ENCODE measurements at regions not wholly inside any gene's neighbourhood (a gene's known extent, or its start where the extent isn't known, plus 50 kb on each side); places are given as distances from the start of the nearest gene placed in this dataset.

DNA sequence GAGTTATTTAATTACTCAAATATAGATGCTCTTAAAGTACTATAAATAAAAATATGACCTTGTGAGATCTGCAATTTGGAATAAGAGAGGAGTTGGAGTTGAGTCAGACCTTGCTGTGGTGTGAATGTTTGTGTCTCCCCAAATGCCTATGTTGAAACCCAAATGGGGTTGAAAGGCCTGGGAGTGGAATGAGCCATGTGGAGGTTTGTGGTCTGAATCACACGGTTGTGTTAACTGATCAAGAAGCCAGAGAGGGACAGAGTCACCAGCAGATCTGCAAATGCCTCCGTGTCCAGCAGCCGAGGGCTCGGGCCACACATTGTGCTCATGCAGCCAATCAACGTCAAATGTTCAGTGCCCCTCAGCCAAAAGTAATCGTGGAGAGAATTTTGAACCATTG is 404.4 kb downstream of the ICE1 start:
- no peak for DNase-seq

DNA sequence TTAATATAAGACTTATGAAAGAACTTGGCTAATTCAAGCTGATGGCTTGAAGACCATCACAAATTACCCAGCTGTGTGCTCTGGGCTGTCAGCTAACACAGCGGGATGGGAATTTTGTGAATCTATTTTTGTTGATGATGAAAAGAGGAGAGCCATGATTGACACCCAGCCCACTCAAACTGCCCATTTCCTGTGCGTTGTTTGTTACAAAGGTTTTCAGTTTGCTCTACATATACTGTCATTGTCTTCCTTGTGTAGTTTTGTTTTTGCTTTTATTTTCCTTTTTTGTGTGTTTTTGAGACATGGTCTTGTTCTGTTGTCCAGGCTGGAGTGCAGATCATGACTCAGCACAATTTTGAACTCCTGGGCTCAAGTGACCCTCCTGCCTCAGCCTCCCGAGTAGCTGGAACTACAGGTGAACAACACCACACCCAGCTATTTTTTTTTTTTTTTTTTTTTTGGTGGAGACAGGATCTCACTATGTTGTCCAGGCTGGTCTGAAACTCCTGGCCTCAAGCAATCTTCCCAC is 400.3 kb downstream of the ICE1 start:
- no peak for DNase-seq

DNA sequence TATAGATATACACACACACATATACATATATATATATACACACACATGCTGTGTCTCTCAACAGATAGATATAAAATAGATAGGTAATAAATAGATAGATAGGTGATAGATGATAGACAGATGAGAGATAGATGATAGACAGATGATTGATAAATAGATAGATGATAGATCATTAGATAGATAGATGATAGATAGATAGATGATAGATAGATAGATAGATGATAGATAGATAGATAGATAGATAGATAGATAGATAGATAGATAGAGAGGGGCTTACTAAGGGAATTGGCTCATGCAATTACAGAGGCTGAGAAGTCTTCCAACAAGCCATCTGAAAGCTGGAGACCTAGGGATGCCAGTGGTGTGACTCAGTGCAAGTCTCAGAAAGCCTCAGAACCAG is 394.5 kb downstream of the ICE1 start:
- DNase-seq: no peak

DNA sequence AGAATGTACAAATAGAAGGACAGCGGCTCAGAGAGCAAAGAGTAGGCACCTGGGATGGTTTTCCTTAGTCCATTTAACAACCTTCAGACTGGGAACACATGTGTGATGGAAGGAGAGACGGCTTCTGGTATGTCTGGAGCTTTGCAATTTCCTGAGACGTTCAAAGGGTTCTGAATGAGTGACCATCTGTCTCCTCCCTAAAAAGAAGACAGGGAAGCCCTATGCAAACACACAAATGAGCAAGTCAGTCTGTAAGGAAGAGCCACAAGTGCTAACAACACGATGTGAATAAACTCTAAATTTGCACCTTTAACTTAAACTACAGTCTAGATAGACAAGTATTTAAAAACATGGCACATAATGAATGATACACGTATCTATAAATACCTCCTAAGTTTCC is 391.0 kb downstream of the ICE1 start:
- no peak for DNase-seq

DNA sequence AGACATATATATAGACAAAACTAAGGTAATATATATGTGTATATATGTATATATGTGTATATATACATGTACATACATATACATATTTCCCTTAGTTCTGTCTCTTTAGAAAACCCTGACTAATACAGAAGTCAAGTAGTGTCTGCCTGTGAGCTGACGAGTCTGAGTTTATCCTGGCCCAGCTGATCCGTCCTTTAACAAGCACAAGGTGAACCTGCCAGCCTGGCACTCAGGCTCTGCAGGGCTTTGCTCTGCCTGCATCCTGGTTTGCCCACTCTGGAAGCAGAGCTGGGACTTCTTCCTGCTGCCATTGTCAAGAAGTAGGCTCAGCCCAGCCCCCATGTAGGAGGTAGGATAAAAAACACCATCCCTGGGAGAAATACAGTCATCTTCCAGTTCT is 388.0 kb downstream of the ICE1 start:
- no peak for DNase-seq

DNA sequence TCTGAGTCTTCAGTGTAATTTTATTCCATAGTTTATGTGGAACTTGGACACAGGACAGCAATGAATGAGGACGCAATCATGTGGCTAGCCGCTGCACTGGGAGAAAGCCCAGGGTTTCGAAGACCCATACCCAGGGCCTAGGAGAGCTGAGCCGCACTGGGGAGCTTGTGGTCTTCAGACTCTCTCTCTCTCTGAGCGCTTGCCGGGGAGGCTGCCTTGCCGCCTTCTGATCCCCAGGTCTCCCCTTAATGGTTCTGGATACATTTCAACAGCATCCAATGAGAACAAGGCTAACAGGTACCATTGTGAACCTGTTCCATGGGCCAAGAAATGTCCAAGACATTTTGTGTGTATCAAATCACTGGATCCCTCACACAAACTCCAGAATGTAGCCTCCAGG is 383.4 kb downstream of the ICE1 start:
- DNase-seq: no peak

DNA sequence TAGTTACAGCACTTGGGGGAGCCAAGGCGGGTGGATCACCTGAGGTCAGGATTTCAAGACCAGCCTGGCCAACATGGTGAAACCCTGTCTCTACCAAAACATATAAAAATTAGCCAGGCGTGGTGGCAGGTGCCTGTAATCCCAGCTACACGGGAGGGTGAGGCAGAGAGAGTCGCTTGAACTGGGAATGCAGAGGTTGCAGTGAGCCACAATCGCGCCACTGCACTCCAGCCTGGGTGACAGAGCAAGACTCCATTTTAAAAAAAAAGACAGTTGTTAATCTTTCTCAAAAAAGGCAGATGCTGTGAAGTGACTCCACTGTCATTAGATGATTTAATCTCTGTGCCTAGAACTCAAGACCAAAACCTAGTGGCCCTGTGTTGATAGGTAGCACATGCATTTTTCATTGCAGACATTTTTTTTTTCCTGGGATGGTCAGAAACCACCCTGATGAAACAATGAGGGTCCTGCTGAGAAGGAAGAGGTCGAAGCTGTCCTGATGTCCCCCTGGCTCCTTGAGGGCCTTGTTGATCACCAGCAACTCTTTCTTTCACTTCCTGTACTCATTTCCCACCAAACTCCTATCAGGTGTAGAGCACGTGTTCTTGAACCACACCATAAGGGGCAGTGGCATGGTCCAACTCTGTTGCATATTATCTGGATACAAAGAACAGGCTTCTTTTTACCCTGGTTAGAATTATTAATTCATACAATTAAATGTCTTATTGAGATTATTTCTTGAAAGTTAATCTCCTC is 382.2 kb downstream of the ICE1 start:
- no peak for DNase-seq

DNA sequence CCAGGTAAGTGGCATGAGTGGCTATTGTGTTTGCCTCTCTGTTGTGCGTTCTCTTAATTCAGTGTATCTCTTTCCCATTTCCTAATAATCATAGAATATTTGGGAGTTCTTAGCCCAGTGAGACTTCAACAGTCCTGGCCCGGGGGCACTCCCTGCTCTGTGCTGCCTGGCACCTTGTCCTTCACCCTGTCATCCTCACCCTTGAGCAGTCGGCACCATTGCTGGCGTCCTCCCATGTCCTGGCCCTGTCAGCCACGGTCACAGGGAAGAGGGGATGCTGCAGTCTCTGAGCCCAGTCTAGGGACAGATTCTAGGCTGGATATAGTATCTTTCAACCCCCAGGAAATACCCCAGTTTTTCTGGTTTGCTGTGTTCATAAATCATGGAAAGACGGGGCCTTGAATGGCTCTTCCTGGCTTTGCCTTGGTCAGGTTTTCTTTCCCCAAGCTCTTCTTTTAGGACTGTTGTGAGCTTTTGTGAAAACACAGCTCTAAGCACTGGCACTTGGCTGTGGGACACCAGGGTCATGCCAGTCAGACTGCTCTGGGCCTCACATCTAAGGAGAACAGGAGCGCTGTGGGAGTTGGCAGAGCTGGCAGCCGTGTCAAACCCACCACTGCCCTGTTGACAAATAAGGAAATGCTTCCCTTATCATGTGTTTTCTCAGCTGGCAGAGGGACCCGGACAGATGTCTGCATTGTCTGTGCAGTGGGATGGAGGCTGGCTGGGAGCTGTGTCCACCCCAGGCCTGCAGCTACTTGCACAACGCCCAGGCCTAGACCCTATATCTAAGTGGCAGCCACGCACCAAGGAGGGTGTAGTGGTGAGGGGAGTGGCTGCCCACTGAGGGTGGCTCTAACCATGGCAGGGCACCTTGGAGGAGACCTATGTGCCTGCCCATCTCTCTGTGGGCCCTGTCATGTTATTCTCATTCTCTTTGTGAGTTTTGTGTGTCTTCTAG is 378.6 kb downstream of the ICE1 start:
- DNase-seq: no peak

DNA sequence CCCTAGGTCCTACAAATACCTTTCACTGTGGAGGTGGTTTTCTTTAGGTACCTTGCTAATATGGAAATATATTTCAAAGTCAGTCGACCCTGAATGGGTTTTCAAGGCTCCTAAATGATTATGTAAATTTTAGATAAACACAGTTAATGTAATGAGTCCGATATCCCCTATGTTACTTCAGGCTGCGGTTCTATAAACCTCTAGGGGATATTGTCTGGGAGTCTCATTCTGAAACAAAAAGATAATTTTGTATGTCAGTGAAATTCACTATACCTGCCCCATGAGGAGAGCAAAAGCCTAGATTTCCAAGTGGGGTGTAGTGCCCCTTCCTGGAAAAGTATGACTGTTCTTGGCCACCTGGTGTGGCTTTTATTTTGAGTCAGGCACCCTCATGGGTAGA is 377.3 kb downstream of the ICE1 start:
- DNase-seq: no peak

DNA sequence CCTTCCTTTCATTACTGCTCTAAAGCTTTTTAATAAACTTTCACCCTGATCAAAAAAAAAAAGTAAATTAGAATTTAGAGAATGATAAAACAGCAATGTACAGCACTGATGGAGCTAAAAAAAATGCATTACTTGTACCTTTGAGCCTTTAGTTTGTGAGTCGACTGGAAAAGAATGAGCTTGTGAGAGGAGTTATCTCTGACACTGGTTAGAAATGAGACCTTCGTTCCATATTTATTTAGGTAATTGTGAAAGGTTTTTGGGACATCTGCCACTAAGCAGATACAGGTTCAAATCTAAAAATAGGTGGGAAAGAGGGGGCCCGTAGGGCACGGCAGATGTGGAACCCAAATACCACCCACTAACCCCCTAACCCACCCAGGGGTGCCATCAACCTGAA is 376.8 kb downstream of the ICE1 start:
- DNase-seq: no peak

DNA sequence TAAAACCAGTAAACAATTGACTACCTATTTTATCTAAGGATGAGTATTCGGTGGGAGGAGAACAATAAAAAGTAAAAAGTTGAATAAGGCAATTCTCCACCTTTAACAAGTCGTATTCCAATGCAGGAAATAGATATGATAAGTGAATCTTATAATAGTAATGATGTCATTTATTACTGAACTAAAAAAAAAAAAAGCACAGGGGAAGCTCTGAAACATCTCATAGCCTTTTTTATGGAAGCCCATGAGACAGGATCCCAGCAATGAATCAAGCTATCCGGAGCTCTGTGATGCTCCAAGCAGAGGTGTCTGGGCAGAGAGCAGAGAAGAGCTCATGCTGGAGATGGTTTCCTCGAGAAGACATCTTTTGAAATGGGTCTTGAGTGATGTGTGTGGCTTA is 376.0 kb downstream of the ICE1 start:
- DNase-seq: no peak

DNA sequence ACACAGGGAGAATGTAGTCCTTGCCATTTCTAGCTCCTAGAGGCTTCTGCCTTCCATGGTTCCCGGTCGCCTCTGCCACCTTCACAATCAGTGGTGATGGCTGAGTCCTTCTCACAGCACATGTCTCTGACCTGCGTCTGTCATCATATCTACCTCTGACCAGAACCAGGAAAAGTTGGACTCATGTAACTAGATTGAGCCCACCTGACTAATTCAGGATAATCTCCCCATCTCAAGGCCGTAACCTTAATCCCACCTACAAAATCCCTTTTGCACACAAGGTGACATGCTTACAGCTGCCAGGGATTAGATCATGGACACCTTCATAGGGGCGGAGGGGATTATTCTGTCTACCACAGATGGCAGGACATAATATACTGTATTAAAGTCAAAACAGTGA is 375.6 kb downstream of the ICE1 start:
- DNase-seq: no peak

DNA sequence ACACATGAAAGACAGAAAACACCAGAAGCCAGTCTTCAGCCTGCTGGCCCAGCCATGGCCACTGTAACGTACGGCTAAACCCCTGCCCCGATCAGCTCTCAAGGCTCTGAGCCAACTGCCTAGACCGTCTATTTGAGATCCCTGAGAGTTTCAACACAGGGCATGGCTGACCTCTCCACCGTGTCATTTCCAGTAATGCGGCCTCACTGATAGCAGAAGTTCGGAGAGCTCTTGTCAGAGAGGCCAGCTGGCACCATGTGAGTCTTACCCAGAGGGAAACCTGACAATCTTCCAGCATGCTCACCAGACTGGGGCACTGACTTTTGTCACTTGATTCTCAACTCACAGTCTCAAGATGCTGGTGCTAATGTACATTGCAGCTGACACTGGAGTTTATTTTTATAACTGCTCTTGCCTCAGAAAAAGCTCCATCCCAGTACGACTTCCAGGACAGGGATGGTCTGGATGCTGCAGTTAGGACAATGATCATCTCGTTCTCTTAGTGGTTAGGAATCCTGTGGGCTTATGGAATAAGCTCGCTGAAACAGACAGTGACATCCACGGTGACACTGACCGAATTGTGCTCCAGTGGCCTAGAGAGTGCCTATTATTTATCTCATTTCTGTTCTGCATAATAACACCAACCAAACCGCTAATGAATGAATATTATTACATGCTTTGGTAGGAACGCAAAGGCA is 372.7 kb downstream of the ICE1 start:
- DNase-seq: no peak

DNA sequence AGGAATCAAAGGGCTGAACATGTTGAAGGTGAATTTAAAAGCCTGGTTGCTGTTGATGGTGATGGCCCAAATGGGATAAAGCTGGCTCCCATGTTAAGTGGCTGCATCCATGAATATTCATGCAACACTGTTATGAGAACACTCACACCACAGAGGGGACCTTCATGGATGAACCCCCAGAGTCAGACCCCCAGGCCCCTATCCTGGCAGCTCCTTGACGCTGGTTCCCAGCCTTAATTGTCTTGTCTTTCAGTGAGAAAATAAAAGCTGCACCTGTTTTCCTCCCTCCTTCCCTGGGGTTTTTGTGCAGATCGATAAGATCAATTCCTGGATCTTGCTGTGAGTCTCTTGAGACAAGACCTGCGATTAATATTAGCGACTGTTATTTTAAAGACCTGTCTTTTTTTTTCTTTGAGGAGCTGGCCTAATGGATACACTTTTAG is 371.7 kb downstream of the ICE1 start:
- no peak for DNase-seq

DNA sequence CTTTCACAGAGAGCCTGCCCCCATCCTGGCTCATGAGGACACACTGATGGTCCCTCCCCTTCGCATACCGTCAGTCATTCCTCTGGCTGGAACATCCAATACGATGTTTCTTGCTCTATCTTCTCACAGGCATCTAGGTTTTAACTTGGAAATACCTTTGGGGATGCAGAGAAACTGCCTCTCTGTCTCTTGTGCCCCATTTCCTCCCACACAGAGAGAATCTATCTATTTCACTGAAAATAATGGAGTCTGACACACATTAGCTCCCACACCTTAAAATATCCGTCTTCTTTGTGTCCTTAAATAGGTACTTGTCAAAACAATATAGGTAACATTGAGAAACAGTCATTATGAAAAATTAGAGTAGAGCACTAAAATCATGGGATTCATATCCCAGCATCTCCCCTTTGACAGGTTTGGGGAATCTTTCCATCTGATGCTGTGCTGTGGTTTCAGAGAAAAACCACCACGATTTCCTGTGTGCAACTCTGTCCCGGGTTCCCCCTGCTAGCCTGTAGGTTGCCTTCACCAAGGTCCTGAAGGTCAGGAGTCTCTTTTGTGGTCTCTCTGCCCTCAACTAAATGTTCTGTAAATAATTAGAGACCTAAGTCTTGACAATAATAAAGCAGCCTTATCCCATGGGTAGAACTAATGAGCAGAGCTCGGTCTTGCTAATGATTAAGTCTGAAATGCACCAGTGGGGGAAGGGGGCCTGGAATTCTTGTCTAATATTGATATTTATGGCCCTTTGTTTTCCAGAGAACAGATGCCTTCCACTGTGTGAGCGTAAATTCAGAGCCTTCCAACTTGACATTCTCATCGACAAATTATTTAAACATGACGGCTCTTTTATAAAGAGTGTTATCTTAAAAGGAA is 371.0 kb downstream of the ICE1 start:
- no peak for DNase-seq

DNA sequence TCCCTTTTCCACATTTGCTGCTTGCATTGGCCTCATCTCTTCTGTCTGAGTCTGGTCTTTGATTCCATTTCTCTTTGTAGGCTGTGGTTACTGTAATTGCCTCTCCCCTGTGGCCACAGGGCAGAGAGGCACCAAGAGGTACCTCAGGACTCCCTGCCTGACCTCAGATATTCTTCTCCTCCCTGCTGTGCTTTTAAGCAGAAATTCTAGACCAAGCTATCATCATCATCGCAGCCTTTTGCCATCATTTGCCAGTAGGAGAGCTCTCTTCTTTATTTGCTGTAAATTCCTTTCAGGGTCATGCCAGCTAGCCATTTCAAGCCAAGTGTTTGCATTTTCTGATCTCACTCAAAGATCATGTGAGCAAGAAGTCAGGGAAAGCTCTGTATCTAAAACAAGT is 369.6 kb downstream of the ICE1 start:
- no peak for DNase-seq

DNA sequence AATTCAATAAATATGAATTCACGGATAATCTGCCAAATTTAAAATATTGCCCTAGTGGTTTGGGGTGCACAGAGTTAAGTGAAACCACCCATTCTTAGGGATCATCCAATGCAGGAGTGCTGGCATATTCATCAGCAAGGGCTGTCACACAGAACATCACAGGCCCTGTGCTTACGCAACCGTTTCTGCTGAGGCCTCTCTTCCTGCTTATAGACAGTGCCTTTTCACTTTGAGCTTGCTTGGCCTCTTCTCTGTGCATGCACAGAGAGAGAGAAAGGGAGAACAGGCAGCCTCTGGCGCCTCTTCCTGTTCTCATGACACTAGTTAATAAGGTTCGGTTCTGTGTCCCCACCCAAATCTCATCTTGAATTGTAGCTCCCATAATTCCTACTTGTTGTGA is 366.3 kb downstream of the ICE1 start:
- DNase-seq: no peak

DNA sequence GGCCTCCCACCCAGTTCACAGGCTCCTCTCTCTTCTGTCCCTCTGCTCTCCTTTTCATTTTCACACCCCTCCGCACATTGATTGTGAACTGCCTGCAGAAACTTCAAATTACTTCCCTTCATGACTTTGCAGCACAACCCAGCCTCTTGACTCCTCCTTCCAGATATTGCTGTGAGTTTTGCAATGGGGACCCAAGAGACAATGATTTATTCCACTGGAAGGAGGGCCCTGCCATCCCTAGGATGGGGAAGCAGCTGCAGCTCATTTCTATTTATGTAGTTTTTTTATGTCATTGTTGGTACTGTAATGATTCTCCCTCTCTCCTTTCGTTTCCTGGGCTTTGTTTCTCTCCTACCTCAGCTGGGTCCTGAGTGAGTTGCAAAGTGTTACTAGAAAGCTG is 364.9 kb downstream of the ICE1 start:
- no peak for DNase-seq

DNA sequence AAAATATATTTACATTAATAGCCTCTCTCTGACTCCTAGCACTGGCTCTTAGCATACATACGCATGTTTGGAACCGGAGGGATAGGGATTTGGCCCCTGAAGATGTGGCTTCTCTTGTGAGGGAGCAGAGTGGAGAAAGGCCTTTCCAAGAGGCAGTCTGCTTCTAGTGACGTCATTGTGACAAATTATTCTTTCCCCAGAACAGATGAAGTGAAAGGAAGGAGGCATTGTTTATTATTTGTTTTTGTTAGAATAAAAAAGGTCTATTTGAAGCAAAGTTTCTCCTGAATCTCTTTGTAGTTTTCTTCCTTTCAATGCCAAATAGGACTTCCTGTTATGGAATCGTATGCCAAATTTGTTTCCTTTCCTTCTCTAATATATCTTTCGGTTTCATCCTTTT is 361.6 kb downstream of the ICE1 start:
- DNase-seq: no peak

DNA sequence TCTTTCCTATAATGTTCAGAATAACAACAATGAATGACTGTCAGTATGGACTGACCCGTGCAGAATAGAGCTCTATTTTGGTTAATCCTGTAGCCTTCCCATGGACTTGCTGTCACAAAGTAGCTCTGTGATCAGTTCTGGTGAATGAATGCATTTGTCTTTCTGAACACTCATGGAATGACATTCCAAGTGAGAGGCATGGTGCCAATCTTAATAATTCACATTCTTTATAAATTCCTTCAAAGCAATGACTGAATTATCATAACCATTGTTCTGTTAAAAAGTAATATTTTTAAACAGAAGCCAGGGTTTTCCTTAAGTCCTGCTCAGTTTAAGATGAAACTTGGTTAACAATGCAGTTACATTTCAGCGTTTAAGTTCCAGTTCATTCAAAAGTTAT is 360.5 kb downstream of the ICE1 start:
- no peak for DNase-seq

DNA sequence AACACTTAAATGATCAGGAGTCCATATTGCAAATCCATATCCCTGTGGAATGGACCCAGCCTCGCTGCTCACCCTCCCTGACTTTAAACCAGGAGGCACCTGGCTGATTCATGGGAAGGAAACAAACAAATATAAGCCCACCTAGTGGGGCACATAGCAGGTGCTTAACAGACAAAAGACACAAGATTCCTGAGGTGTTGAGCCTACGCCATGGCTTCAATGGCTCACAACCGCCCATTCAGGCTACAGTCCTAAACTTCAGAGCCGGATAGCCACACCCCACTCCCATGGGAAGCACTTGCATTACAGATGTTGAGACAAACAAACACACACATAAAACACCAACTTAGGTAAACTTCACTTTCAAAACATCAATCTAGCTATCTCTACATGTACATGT is 359.9 kb downstream of the ICE1 start:
- DNase-seq: no peak

DNA sequence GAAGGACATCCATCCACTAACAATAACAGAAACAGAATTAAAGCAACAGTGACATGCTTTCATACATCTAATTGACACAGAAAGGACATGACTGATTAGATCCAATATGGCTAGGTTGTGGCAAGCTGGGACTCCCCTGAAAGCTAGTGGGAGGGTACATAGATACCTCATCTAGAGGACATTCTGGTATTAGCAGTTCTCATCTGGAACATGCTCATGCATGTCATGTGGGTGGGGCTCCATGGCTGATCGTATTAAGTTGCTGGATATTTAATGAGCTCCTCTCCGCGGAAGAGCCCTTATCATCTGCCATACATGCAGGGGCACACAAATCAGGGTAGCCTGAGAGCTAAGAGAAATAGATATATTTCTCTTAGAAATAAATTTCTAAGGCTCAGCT is 358.9 kb downstream of the ICE1 start:
- no peak for DNase-seq
